ENCODE measurements at regions not wholly inside any gene's neighbourhood (a gene's known extent, or its start where the extent isn't known, plus 50 kb on each side); places are given as distances from the start of the nearest gene placed in this dataset.

GRCh38 chr4:111512081-111512783 lies 633.0 kb upstream of the FAM241A start:
- in situ Hi-C loops (cut with HindIII; ENCODE audit: low pct_ligation_motif_present, low pct_unique_long_range_greater_than_20kb, low sequenced_read_pairs), result no loop called here
- DNase-seq, result peak; percentile 4

- no peak for DNase-seq
- in situ Hi-C loops (cut with HindIII; ENCODE audit: low pct_ligation_motif_present, low pct_unique_long_range_greater_than_20kb, low sequenced_read_pairs), result no loop called here
Observed at GRCh38 chr4:111519683-111520082, 625.6 kb upstream of the FAM241A start.

- in situ Hi-C loops (cut with HindIII; ENCODE audit: low pct_ligation_motif_present, low pct_unique_long_range_greater_than_20kb, low sequenced_read_pairs), result no loop called here
- no peak for DNase-seq
Observed at GRCh38 chr4:111530446-111530845, 614.8 kb upstream of the FAM241A start.

GRCh38 chr4:111535792-111536191 lies 609.5 kb upstream of the FAM241A start:
- DNase-seq, result no peak
- in situ Hi-C loops (cut with HindIII; ENCODE audit: low pct_ligation_motif_present, low pct_unique_long_range_greater_than_20kb, low sequenced_read_pairs), result no loop called here

GRCh38 chr4:111537165-111537564 lies 608.1 kb upstream of the FAM241A start:
- in situ Hi-C loops (cut with HindIII; ENCODE audit: low pct_ligation_motif_present, low pct_unique_long_range_greater_than_20kb, low sequenced_read_pairs), result no loop called here

GRCh38 chr4:111537871-111538270 lies 607.4 kb upstream of the FAM241A start:
- no peak for DNase-seq

More at GRCh38 chr4:111537165-111537564, 608.1 kb upstream of the FAM241A start:
- DNase-seq, result no peak

GRCh38 chr4:111540671-111541070 lies 604.6 kb upstream of the FAM241A start:
- in situ Hi-C loops (cut with HindIII; ENCODE audit: low pct_ligation_motif_present, low pct_unique_long_range_greater_than_20kb, low sequenced_read_pairs), result no loop called here
- DNase-seq, result no peak

More at GRCh38 chr4:111537871-111538270, 607.4 kb upstream of the FAM241A start:
- in situ Hi-C loops (cut with HindIII; ENCODE audit: low pct_ligation_motif_present, low pct_unique_long_range_greater_than_20kb, low sequenced_read_pairs), result no loop called here

GRCh38 chr4:111542056-111542455 lies 603.2 kb upstream of the FAM241A start:
- DNase-seq, result no peak
- in situ Hi-C loops (cut with HindIII; ENCODE audit: low pct_ligation_motif_present, low pct_unique_long_range_greater_than_20kb, low sequenced_read_pairs), result no loop called here

- DNase-seq, result no peak
- in situ Hi-C loops (cut with HindIII; ENCODE audit: low pct_ligation_motif_present, low pct_unique_long_range_greater_than_20kb, low sequenced_read_pairs), result no loop called here
Observed at GRCh38 chr4:111546881-111547280, 598.4 kb upstream of the FAM241A start.

- in situ Hi-C loops (cut with HindIII; ENCODE audit: low pct_ligation_motif_present, low pct_unique_long_range_greater_than_20kb, low sequenced_read_pairs), result no loop called here
- DNase-seq, result no peak
Observed at GRCh38 chr4:111556141-111556781, 589.0 kb upstream of the FAM241A start.

- in situ Hi-C loops (cut with HindIII; ENCODE audit: low pct_ligation_motif_present, low pct_unique_long_range_greater_than_20kb, low sequenced_read_pairs), result no loop called here
- no peak for DNase-seq
Observed at GRCh38 chr4:111556851-111557250, 588.4 kb upstream of the FAM241A start.

- in situ Hi-C loops (cut with HindIII; ENCODE audit: low pct_ligation_motif_present, low pct_unique_long_range_greater_than_20kb, low sequenced_read_pairs), result no loop called here
Observed at GRCh38 chr4:111562826-111563225, 582.4 kb upstream of the FAM241A start.

GRCh38 chr4:111572470-111572869 lies 572.8 kb upstream of the FAM241A start:
- in situ Hi-C loops (cut with HindIII; ENCODE audit: low pct_ligation_motif_present, low pct_unique_long_range_greater_than_20kb, low sequenced_read_pairs), result no loop called here
- DNase-seq, result no peak

More at GRCh38 chr4:111562826-111563225, 582.4 kb upstream of the FAM241A start:
- DNase-seq, result no peak

GRCh38 chr4:111573386-111573785 lies 571.9 kb upstream of the FAM241A start:
- in situ Hi-C loops (cut with HindIII; ENCODE audit: low pct_ligation_motif_present, low pct_unique_long_range_greater_than_20kb, low sequenced_read_pairs), result no loop called here
- no peak for DNase-seq

GRCh38 chr4:111579767-111580166 lies 565.5 kb upstream of the FAM241A start:
- in situ Hi-C loops (cut with HindIII; ENCODE audit: low pct_ligation_motif_present, low pct_unique_long_range_greater_than_20kb, low sequenced_read_pairs), result no loop called here
- no peak for DNase-seq

GRCh38 chr4:111595456-111595855 lies 549.8 kb upstream of the FAM241A start:
- DNase-seq, result no peak
- in situ Hi-C loops (cut with HindIII; ENCODE audit: low pct_ligation_motif_present, low pct_unique_long_range_greater_than_20kb, low sequenced_read_pairs), result no loop called here

- in situ Hi-C loops (cut with HindIII; ENCODE audit: low pct_ligation_motif_present, low pct_unique_long_range_greater_than_20kb, low sequenced_read_pairs), result no loop called here
- no peak for DNase-seq
Observed at GRCh38 chr4:111596491-111596890, 548.8 kb upstream of the FAM241A start.

GRCh38 chr4:111601671-111602070 lies 543.6 kb upstream of the FAM241A start:
- in situ Hi-C loops (cut with HindIII; ENCODE audit: low pct_ligation_motif_present, low pct_unique_long_range_greater_than_20kb, low sequenced_read_pairs), result no loop called here
- DNase-seq, result no peak

- DNase-seq, result peak; percentile 4
- in situ Hi-C loops (cut with HindIII; ENCODE audit: low pct_ligation_motif_present, low pct_unique_long_range_greater_than_20kb, low sequenced_read_pairs), result no loop called here
Observed at GRCh38 chr4:111602848-111603247, 542.4 kb upstream of the FAM241A start.

GRCh38 chr4:111605111-111605510 lies 540.1 kb upstream of the FAM241A start:
- no peak for DNase-seq
- in situ Hi-C loops (cut with HindIII; ENCODE audit: low pct_ligation_motif_present, low pct_unique_long_range_greater_than_20kb, low sequenced_read_pairs), result no loop called here

Measured in ACHN (cell line).